Pancreas (tissue), 10 donors: ENCODE measurements at regions not wholly inside any gene's neighbourhood (a gene's known extent, or its start where the extent isn't known, plus 50 kb on each side); places are given as distances from the start of the nearest gene placed in this dataset.

Source experiments
- ATAC-seq, 4 donors: fragments of 200-7000 bp; cut with Tn5 transposase; one replicate each; pipeline versions ENCODE4 v1.8.0 to v1.9.1; 2020; ENCODE audit warnings: mild to moderate bottlenecking in 4 of 4, moderate library complexity in 4 of 4
- DNase-seq, 6 donors: peaks; one replicate each; pipeline ENCODE4 v3.0.0-alpha.2; 2020
- FAIRE-seq: peaks from 2 replicates; lab custom pipeline; 2012; peaks lifted over from hg19 to GRCh38; lab: Jason Lieb, UNC
- H3K27ac ChIP-seq, 4 donors: fragments of 200-600 bp; sonication (generic); 1 replicate in 3 of 4; 2 replicates in 1 of 4; pipeline versions ENCODE4 v1.5.0 to v1.8.0; 2020
- H3K27me3 ChIP-seq, 4 donors: fragments of 200-600 bp; one replicate each; pipeline ENCODE4 v1.8.0; 2021
- H3K36me3 ChIP-seq, 3 donors: fragments of 200-600 bp; sonication (generic) in 1 of 3; one replicate each; pipeline versions ENCODE4 v1.5.0 to v1.8.0; 2020 to 2021
- H3K4me1 ChIP-seq, 3 donors: fragments of 200-600 bp; one replicate each; pipeline ENCODE4 v1.8.0; 2021
- H3K4me3 ChIP-seq, 4 donors: fragments of 200-600 bp; sonication (generic) in 2 of 4; one replicate each; pipeline versions ENCODE4 v1.5.0 to v1.8.0; 2020 to 2021
- H3K9me3 ChIP-seq, 4 donors: fragments of 200-600 bp; one replicate each; pipeline ENCODE4 v1.8.0; 2021
- WGBS, 2 donors: extraction: QIAGEN DNeasy Blood & Tissue Kit; methylation state at CpG; one replicate each; pipeline ENCODE4 v1.1.7; 2013; 5-methylcytosine and 5-hydroxymethylcytosine counted together
- intact Hi-C, 3 donors: fragments of 100-400 bp; cut with DNase I; formaldehyde crosslinking; loops; one replicate each; pipeline versions ENCODE4 v1.11.1 to v1.14.2; 2022
- TF ChIP-seq, protein P1 (sequence below), 4 donors: fragments of 200-600 bp; sonication (generic) in 3 of 4; IDR thresholded peaks; one replicate each; pipeline versions ENCODE4 v1.5.0 to v1.8.0; 2021; ENCODE audit warnings: antibody characterized with exemption in 4 of 4
- donor health status: healthy with polysubstance abuse.
- donor health status: DM: no; HTN: no; CAD: no; lungs with moderate emphysema.
- donor health status: DM: no; HTN: no; CAD: no.
- donor health status: control.
- donor health status: control.
- donor health status: Bipolar disorder and iron deficiency.
- donor health status: DM: yes; HTN: yes; CAD: no.
- donor health status: DM: no; HTN: no; CAD: no.
- donor health status: DM: no; HTN: no; CAD: no.
- donor health status: DM: yes; HTN: yes; CAD: no.

DNA sequence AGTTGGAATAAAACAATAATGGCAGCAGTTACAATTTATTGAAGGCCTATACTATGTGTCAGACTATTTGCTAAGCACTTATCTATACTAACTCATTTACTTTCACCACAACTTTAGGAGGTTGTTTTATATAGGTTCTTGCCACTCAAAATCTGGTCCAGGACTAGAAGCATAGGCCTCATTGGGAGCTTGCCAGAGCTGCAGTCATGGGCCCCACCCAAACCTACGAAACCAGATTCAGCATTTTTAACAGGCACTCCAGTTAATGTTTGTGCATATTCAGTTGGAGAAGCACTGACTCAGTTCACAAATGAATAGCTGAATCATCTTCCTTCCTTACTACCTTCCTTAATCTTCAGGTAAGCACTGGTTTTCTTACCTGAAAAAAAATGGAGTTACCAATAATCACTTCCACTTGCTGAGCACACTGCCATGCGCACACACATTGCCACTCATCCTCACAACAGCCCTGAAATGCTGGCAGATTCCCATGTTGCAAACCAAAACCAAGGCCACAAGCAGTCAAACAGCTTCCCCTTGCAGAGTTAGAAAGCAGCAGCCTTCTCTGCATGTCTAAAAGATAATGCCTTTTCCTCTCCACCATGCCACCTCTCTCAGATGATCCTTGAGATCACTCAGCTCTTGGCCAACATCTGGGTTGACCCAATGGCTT is 122.4 kb downstream of the SLC16A9 start:
- DNase-seq = no peak
- TF ChIP-seq, protein P1, sequence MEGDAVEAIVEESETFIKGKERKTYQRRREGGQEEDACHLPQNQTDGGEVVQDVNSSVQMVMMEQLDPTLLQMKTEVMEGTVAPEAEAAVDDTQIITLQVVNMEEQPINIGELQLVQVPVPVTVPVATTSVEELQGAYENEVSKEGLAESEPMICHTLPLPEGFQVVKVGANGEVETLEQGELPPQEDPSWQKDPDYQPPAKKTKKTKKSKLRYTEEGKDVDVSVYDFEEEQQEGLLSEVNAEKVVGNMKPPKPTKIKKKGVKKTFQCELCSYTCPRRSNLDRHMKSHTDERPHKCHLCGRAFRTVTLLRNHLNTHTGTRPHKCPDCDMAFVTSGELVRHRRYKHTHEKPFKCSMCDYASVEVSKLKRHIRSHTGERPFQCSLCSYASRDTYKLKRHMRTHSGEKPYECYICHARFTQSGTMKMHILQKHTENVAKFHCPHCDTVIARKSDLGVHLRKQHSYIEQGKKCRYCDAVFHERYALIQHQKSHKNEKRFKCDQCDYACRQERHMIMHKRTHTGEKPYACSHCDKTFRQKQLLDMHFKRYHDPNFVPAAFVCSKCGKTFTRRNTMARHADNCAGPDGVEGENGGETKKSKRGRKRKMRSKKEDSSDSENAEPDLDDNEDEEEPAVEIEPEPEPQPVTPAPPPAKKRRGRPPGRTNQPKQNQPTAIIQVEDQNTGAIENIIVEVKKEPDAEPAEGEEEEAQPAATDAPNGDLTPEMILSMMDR (IDR thresholded peaks at IDR 0.05) = no peak
- ATAC-seq = no peak
- Histone ChIP-seq H3K4me1 (no peaks in the 10 kb centered on the region), H3K4me3 (no peak overlapping the region), H3K36me3 (no peaks in the 10 kb centered on the region), H3K9me3 (no peaks in the 10 kb centered on the region), H3K27me3 (no peaks in the 10 kb centered on the region), H3K27ac (no peak overlapping the region)
- no peak for FAIRE-seq
- intact Hi-C loops = no loop called here
- 75 to 83% methylated on average over 2 of the region's 2 CpGs for WGBS, 2 donors

DNA sequence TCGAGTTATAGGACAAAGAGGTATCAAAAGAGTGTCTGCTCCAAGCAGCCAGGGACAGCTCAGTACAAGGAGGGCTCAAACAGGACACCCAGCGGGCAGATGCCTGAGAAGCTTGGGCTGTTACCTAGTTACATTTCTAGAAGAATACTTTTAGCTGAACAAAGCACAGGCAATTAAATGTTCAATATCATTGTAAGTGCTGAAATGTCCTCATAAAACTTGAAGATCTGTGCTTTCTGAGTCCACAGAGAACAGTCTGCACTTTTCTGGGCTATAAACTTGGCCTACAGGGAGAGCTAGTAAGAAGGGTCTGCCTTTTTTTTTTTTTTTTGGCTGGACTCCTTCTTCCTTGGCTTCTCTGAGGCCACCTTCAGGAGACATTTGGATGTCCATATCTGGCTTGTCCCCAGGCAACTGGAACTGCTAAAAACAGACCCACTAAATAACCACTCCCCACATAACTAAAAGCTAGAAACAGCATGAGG is 123.2 kb downstream of the SLC16A9 start:
- TF ChIP-seq, protein P1 (IDR thresholded peaks at IDR 0.05) = no peak
- ATAC-seq = no peak
- intact Hi-C loops = no loop called here
- Histone ChIP-seq H3K36me3 (no peaks in the 10 kb centered on the region), H3K4me1 (no peaks in the 10 kb centered on the region), H3K9me3 (no peaks in the 10 kb centered on the region), H3K27me3 (no peaks in the 10 kb centered on the region), H3K4me3 (no peak overlapping the region), H3K27ac (no peak overlapping the region)
- 86 to 97% methylated on average over 2 of the region's 2 CpGs for WGBS, 2 donors
- no peak for FAIRE-seq
- no peak for DNase-seq

GRCh38 chr10:59585046-59585700 is 124.5 kb downstream of the SLC16A9 start:
- no peak for ATAC-seq
- TF ChIP-seq, protein P1 (IDR thresholded peaks at IDR 0.05) = no peak
- no peak for DNase-seq
- no peaks in the 10 kb centered on the region for H3K9me3 ChIP-seq
- no peaks in the 10 kb centered on the region for H3K27me3 ChIP-seq
- intact Hi-C loops = no loop called here
- no peak overlapping the region for H3K4me3 ChIP-seq
- WGBS, 2 donors = 76 to 87% methylated on average over 4 of the region's 4 CpGs
- no peaks in the 10 kb centered on the region for H3K36me3 ChIP-seq
- H3K4me1 ChIP-seq = no peaks in the 10 kb centered on the region
- FAIRE-seq = no peak
- no peak overlapping the region for H3K27ac ChIP-seq

- TF ChIP-seq, protein P1 (IDR thresholded peaks at IDR 0.05) = no peak
- ATAC-seq (no peak), DNase-seq (no peak), FAIRE-seq (no peak)
- Histone ChIP-seq H3K4me1 (no peaks in the 10 kb centered on the region), H3K4me3 (no peak overlapping the region), H3K27ac (no peak overlapping the region), H3K27me3 (no peaks in the 10 kb centered on the region), H3K9me3 (no peaks in the 10 kb centered on the region), H3K36me3 (no peaks in the 10 kb centered on the region)
- intact Hi-C loops = no loop called here
- whole genome bisulfite sequencing, 2 donors = 74% methylated on average over 3 of the region's 3 CpGs
Observed at GRCh38 chr10:59582780-59583179, 126.9 kb downstream of the SLC16A9 start.

DNA sequence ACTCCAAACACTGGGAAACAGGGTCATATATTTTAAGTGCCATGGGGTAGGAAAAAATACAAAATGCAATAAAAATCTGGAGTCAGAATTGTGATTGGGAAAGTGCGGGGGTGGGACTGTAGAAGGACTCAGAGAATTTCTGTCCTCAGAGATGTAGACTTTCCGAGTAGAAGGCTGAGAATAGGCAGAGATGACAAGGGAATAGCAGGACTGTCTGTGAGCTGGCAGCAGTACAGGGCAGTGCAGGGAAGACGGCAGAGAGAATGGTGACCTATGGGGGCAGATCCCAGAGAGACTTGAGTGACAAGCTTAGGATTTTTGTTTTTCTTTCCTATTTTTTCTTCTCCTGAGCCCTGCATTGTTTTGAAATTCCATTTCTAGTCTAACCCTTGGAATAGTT is 127.6 kb downstream of the SLC16A9 start:
- Histone ChIP-seq H3K9me3 (no peaks in the 10 kb centered on the region), H3K4me1 (no peaks in the 10 kb centered on the region), H3K27me3 (no peaks in the 10 kb centered on the region), H3K4me3 (no peak overlapping the region), H3K36me3 (no peaks in the 10 kb centered on the region), H3K27ac (no peak overlapping the region)
- ATAC-seq = no peak
- no peak for FAIRE-seq
- 69 to 80% methylated on average over 3 of the region's 3 CpGs for WGBS, 2 donors
- TF ChIP-seq, protein P1 (IDR thresholded peaks at IDR 0.05) = no peak
- intact Hi-C loops = no loop called here
- no peak for DNase-seq
